Cardiac muscle cell (in vitro differentiated cells and primary cell): ENCODE measurements at regions not wholly inside any gene's neighbourhood (a gene's known extent, or its start where the extent isn't known, plus 50 kb on each side); places are given as distances from the start of the nearest gene placed in this dataset.
"Not testable (repeated sequence)": the region's sequence is repeated elsewhere in the genome, so short reads cannot be mapped to it uniquely, and the experiment has no call there.

ENCODE experiments used
- DNase-seq, 2 donors: peaks; one replicate each; pipeline versions ENCODE4 v3.0.0 to v3.0.0-alpha.2; 2010 to 2017; ENCODE audit warnings: low read depth in 1 of 2, low spot score in 1 of 2
- H3K27ac ChIP-seq: fragments of 200-600 bp; sonication (generic); 2 replicates; pipeline ENCODE4 v1.5.1; 2016
- H3K27me3 ChIP-seq: fragments of 200-600 bp; sonication (generic); 2 replicates; pipeline ENCODE4 v1.6.0; 2016; ENCODE audit warnings: control low read depth
- H3K36me3 ChIP-seq: fragments of 200-600 bp; sonication (generic); 2 replicates; pipeline ENCODE4 v1.5.1; 2016; ENCODE audit warnings: control low read depth
- H3K4me1 ChIP-seq: fragments of 200-600 bp; sonication (generic); 2 replicates; pipeline ENCODE4 v1.8.1; 2017; ENCODE audit warnings: low read depth, mild to moderate bottlenecking, mixed run types
- H3K4me3 ChIP-seq: fragments of 200-600 bp; sonication (generic); 2 replicates; pipeline ENCODE4 v1.5.1; 2016; ENCODE audit warnings: mild to moderate bottlenecking
- H3K9me3 ChIP-seq: fragments of 200-600 bp; sonication (generic); 2 replicates; pipeline ENCODE4 v1.5.1; 2017; ENCODE audit warnings: low read depth, mild to moderate bottlenecking, control low read depth
- CTCF ChIP-seq: IDR thresholded peaks from 2 replicates; pipeline ENCODE4 v1.5.1; 2012; ENCODE audit warnings: low read depth, mild to moderate bottlenecking, low read length

GRCh38 chr3:102909904-102910303 is 475.1 kb downstream of the ZPLD1 start:
- H3K27ac ChIP-seq, result no peak overlapping the region
- no peaks in the 10 kb centered on the region for H3K27me3 ChIP-seq
- no peaks in the 10 kb centered on the region for H3K36me3 ChIP-seq
- H3K9me3 ChIP-seq, result no peaks in the 10 kb centered on the region
- no peak for DNase-seq
- H3K4me3 ChIP-seq, result no peak overlapping the region
- H3K4me1 ChIP-seq, result no peaks in the 10 kb centered on the region
- TF ChIP-seq CTCF, result no peak

- DNase-seq, result no peak
- Histone ChIP-seq H3K36me3 (no peaks in the 10 kb centered on the region), H3K4me3 (no peak overlapping the region), H3K9me3 (no peaks in the 10 kb centered on the region), H3K27me3 (no peaks in the 10 kb centered on the region), H3K4me1 (no peaks in the 10 kb centered on the region), H3K27ac (no peak overlapping the region)
- no peak for TF ChIP-seq CTCF
Observed at GRCh38 chr3:102916532-102916931, 481.7 kb downstream of the ZPLD1 start.

GRCh38 chr3:102926618-102927017 is 491.8 kb downstream of the ZPLD1 start:
- Histone ChIP-seq H3K4me3 (no peak overlapping the region), H3K4me1 (no peaks in the 10 kb centered on the region), H3K36me3 (no peaks in the 10 kb centered on the region), H3K9me3 (no peaks in the 10 kb centered on the region), H3K27me3 (no peaks in the 10 kb centered on the region), H3K27ac (no peak overlapping the region)
- DNase-seq, result no peak
- TF ChIP-seq CTCF, result no peak

- Histone ChIP-seq H3K9me3 (no peaks in the 10 kb centered on the region), H3K4me1 (no peaks in the 10 kb centered on the region), H3K27ac (no peak overlapping the region), H3K36me3 (no peaks in the 10 kb centered on the region), H3K4me3 (no peak overlapping the region), H3K27me3 (no peaks in the 10 kb centered on the region)
- TF ChIP-seq CTCF, result no peak
- no peak for DNase-seq
Observed at GRCh38 chr3:102933377-102933776, 498.6 kb downstream of the ZPLD1 start.

GRCh38 chr3:102936511-102937045 is 501.8 kb downstream of the ZPLD1 start:
- no peak for TF ChIP-seq CTCF
- Histone ChIP-seq H3K9me3 (no peaks in the 10 kb centered on the region), H3K27ac (no peak overlapping the region), H3K36me3 (no peaks in the 10 kb centered on the region), H3K27me3 (no peaks in the 10 kb centered on the region), H3K4me1 (no peaks in the 10 kb centered on the region), H3K4me3 (no peak overlapping the region)
- DNase-seq, result no peak

GRCh38 chr3:102941786-102942185 is 507.0 kb downstream of the ZPLD1 start:
- H3K36me3 ChIP-seq, result no peaks in the 10 kb centered on the region
- DNase-seq, result no peak
- H3K27me3 ChIP-seq, result no peaks in the 10 kb centered on the region
- TF ChIP-seq CTCF, result no peak
- no peak overlapping the region for H3K4me3 ChIP-seq
- no peaks in the 10 kb centered on the region for H3K9me3 ChIP-seq
- H3K27ac ChIP-seq, result no peak overlapping the region
- no peaks in the 10 kb centered on the region for H3K4me1 ChIP-seq

GRCh38 chr3:102946445-102946844 is 511.6 kb downstream of the ZPLD1 start:
- H3K4me3 ChIP-seq, H3K4me1 ChIP-seq, H3K27me3 ChIP-seq, H3K9me3 ChIP-seq, DNase-seq, H3K36me3 ChIP-seq, H3K27ac ChIP-seq: not testable (repeated sequence)
